Transverse colon (tissue), 4 donors: ENCODE measurements at regions not wholly inside any gene's neighbourhood (a gene's known extent, or its start where the extent isn't known, plus 50 kb on each side); places are given as distances from the start of the nearest gene placed in this dataset.

Experiments
- DNase-seq: peaks from one replicate; pipeline ENCODE4 v3.0.0-alpha.2; 2019
- H3K27ac ChIP-seq, 4 donors: fragments of 200-600 bp; sonication (generic); 2 replicates each; pipeline ENCODE4 v1.5.1; 2016 to 2018; ENCODE audit warnings: inconsistent platforms in 4 of 4
- H3K27me3 ChIP-seq: fragments of 200-600 bp; sonication (generic); 2 replicates; pipeline ENCODE4 v1.5.1; 2017; ENCODE audit warnings: inconsistent platforms
- H3K36me3 ChIP-seq, 4 donors: fragments of 200-600 bp; sonication (generic); 2 replicates each; pipeline ENCODE4 v1.5.1; 2017 to 2019; ENCODE audit warnings: inconsistent platforms in 4 of 4
- H3K4me1 ChIP-seq, 4 donors: fragments of 200-600 bp; sonication (generic); 2 replicates each; pipeline ENCODE4 v1.5.1; 2017 to 2020; ENCODE audit warnings: inconsistent platforms in 4 of 4
- H3K4me3 ChIP-seq, 4 donors: fragments of 200-600 bp; sonication (generic); 1 replicate in 1 of 4; 2 replicates in 3 of 4; pipeline versions ENCODE4 v1.5.1 to v1.6.1; 2017 to 2019; ENCODE audit warnings: inconsistent platforms in 4 of 4
- H3K9me3 ChIP-seq, 2 donors: fragments of 200-600 bp; sonication (generic); 2 replicates each; pipeline ENCODE4 v1.5.1; 2017 to 2019; ENCODE audit warnings: inconsistent platforms in 2 of 2
- CTCF ChIP-seq, 5 experiments: fragments of 200-600 bp in 3 of 5; fragments of 450-650 bp in 2 of 5; sonication (generic) in 3 of 5; IDR thresholded peaks; 1 replicate in 2 of 5; 2 replicates in 3 of 5; pipeline ENCODE4 v1.5.1; 2016 to 2017; ENCODE audit warnings: antibody characterized with exemption in 5 of 5, inconsistent platforms in 3 of 5, mild to moderate bottlenecking in 2 of 5, moderate library complexity in 1 of 5
- EP300 ChIP-seq: sonication (generic); formaldehyde crosslinking; IDR thresholded peaks from one replicate; pipeline ENCODE4 v1.6.1; 2017; ENCODE audit warnings: antibody characterized with exemption, low read depth
- POLR2A ChIP-seq: fragments of 450-650 bp; IDR thresholded peaks from one replicate; pipeline ENCODE4 v1.6.1; 2016; ENCODE audit warnings: antibody characterized with exemption, mild to moderate bottlenecking, moderate library complexity
- POLR2AphosphoS5 ChIP-seq, 3 donors: sonication (generic); formaldehyde crosslinking; IDR thresholded peaks; one replicate each; pipeline ENCODE4 v1.6.1; 2016; ENCODE audit warnings: antibody characterized with exemption in 3 of 3
- WGBS, 2 donors: methylation state at CpG; one replicate each; pipeline ENCODE4 v1.1.5; 2018; ENCODE audit warnings: low coverage in 1 of 2; 5-methylcytosine and 5-hydroxymethylcytosine counted together
- in situ Hi-C, 4 donors: fragments of 200-750 bp; cut with MboI; loops; one replicate each; pipeline versions ENCODE4 v1.15.0 to v1.15.1; 2017; ENCODE audit warnings: low sequenced_read_pairs in 3 of 4, low pct_ligation_motif_present in 1 of 4, low pct_unique_long_range_greater_than_20kb in 1 of 4
- intact Hi-C: fragments of 100-400 bp; cut with DNase I; formaldehyde crosslinking; loops from one replicate; pipeline ENCODE4 v1.15.1; 2023; ENCODE audit warnings: low total_unique reads

GRCh38 chr15:62781081-62781497, 261.5 kb upstream of the TPM1 start:
- H3K36me3 ChIP-seq, result peaks cover 0 to 3% (median 0%) of the 10 kb centered on the region in 4 donors
- no peaks in the 10 kb centered on the region for H3K27me3 ChIP-seq
- no peaks in the 10 kb centered on the region for H3K9me3 ChIP-seq
- WGBS, 2 donors, result 40 to 61% methylated on average over 1 to 5 of the region's 5 CpGs
- in situ Hi-C loops (loop anchor here in 3 of 4 donors (10.0 kb wide), 1 partner anchor 304 kb away; no protein-coding TSS in a partner anchor), intact Hi-C loops (loop anchor here (10.0 kb wide), 1 partner anchor 64 kb away; no protein-coding TSS in a partner anchor)
- no peak for DNase-seq
- TF ChIP-seq POLR2AphosphoS5 (IDR thresholded peaks at IDR 0.05) (no peak), EP300 (no peak), POLR2A (no peak), CTCF (IDR thresholded peaks at IDR 0.05) (no peak)
- H3K4me3 ChIP-seq, result no peak overlapping the region
- H3K27ac ChIP-seq, result no peak overlapping the region
- H3K4me1 ChIP-seq, result peaks cover 0 to 8% (median 5%) of the 10 kb centered on the region in 4 donors

GRCh38 chr15:62782071-62782841, 260.3 kb upstream of the TPM1 start:
- Histone ChIP-seq H3K4me3 (no peak overlapping the region), H3K9me3 (no peaks in the 10 kb centered on the region), H3K36me3 (peaks cover 0 to 3% (median 0%) of the 10 kb centered on the region in 4 donors), H3K27me3 (no peaks in the 10 kb centered on the region), H3K27ac (peak overlapping the region in 3 of 4 donors; percentile 34 to 69 (median 37)), H3K4me1 (peaks cover 0 to 8% (median 5%) of the 10 kb centered on the region in 4 donors)
- 23 to 41% methylated on average over 2 to 11 of the region's 11 CpGs for WGBS, 2 donors
- peak; percentile 54 for DNase-seq
- in situ Hi-C loops (loop anchor here in 3 of 4 donors (10.0 kb wide), 1 partner anchor 303 kb away; no protein-coding TSS in a partner anchor), intact Hi-C loops (loop anchor here (10.0 kb wide), 1 partner anchor 63 kb away; no protein-coding TSS in a partner anchor)
- no peak for TF ChIP-seq EP300
- peak; percentile 12 to 30 (median 16) for TF ChIP-seq POLR2AphosphoS5 (IDR thresholded peaks at IDR 0.05)
- peak; percentile 61 to 85 (median 66) for TF ChIP-seq CTCF (IDR thresholded peaks at IDR 0.05)
- TF ChIP-seq POLR2A, result no peak

GRCh38 chr15:62782896-62783295, 259.7 kb upstream of the TPM1 start:
- 83 to 95% methylated on average over 1 of the region's 1 CpG for WGBS, 2 donors
- Histone ChIP-seq H3K27ac (peak overlapping the region in 2 of 4 donors; percentile 34 to 69), H3K4me1 (peaks cover 0 to 8% (median 5%) of the 10 kb centered on the region in 4 donors), H3K27me3 (no peaks in the 10 kb centered on the region), H3K9me3 (no peaks in the 10 kb centered on the region), H3K36me3 (peaks cover 0 to 3% (median 0%) of the 10 kb centered on the region in 4 donors), H3K4me3 (no peak overlapping the region)
- no peak for DNase-seq
- intact Hi-C loops (loop anchor here (10.0 kb wide), 1 partner anchor 62 kb away; no protein-coding TSS in a partner anchor), in situ Hi-C loops (loop anchor here in 3 of 4 donors (10.0 kb wide), 1 partner anchor 302 kb away; no protein-coding TSS in a partner anchor)
- TF ChIP-seq POLR2AphosphoS5 (IDR thresholded peaks at IDR 0.05) (no peak), POLR2A (no peak), CTCF (IDR thresholded peaks at IDR 0.05) (no peak), EP300 (no peak)

- in situ Hi-C loops (loop anchor here in 3 of 4 donors (10.0 kb wide), 1 partner anchor 301 kb away; no protein-coding TSS in a partner anchor), intact Hi-C loops (loop anchor here (10.0 kb wide), 1 partner anchor 61 kb away; no protein-coding TSS in a partner anchor)
- no peaks in the 10 kb centered on the region for H3K9me3 ChIP-seq
- no peak overlapping the region for H3K4me3 ChIP-seq
- H3K27ac ChIP-seq, result no peak overlapping the region
- H3K4me1 ChIP-seq, result peaks cover 0 to 8% (median 5%) of the 10 kb centered on the region in 4 donors
- 88% methylated on average over 14 of the region's 14 CpGs; no CpG with 5 or more reads in 1 of the 2 donors for WGBS, 2 donors
- H3K36me3 ChIP-seq, result peaks cover 0 to 3% (median 0%) of the 10 kb centered on the region in 4 donors
- TF ChIP-seq POLR2AphosphoS5 (IDR thresholded peaks at IDR 0.05) (no peak), POLR2A (no peak), EP300 (no peak), CTCF (IDR thresholded peaks at IDR 0.05) (no peak)
- H3K27me3 ChIP-seq, result no peaks in the 10 kb centered on the region
- no peak for DNase-seq
These were observed 259.1 kb upstream of the TPM1 start for GRCh38 chr15:62783303-62783957.
